SK-N-SH treated with all-trans-retinoic acid at 6 μM for 48 hours (cell line): ENCODE measurements at regions not wholly inside any gene's neighbourhood (a gene's known extent, or its start where the extent isn't known, plus 50 kb on each side); places are given as distances from the start of the nearest gene placed in this dataset.

Experiments used
- ARNTL ChIP-seq: fragments of 450-650 bp; formaldehyde crosslinking; IDR thresholded peaks from 2 replicates; pipeline ENCODE4 v1.5.0; 2020; ENCODE audit warnings: low read depth, mild to moderate bottlenecking, moderate library complexity, borderline replicate concordance
- CSDC2 ChIP-seq: fragments of 250-450 bp; sonication (Bioruptor Pico); IDR thresholded peaks from 2 replicates; pipeline ENCODE4 v1.5.0; 2020; ENCODE audit warnings: mild to moderate bottlenecking, moderate library complexity
- GLIS3 ChIP-seq: fragments of 250-450 bp; sonication (Bioruptor Pico); IDR thresholded peaks from 2 replicates; pipeline ENCODE4 v1.5.0; 2020; ENCODE audit warnings: mild to moderate bottlenecking, moderate library complexity
- RARB ChIP-seq: fragments of 250-450 bp; sonication (Bioruptor Pico); IDR thresholded peaks from 2 replicates; pipeline ENCODE4 v1.8.0; 2021; ENCODE audit warnings: mild to moderate bottlenecking, moderate library complexity
- ZC3H10 ChIP-seq: fragments of 250-450 bp; sonication (Bioruptor Pico); IDR thresholded peaks from 2 replicates; pipeline ENCODE4 v1.5.1; 2021; ENCODE audit warnings: mild to moderate bottlenecking, moderate library complexity
- ZFP30 ChIP-seq: fragments of 450-650 bp; formaldehyde crosslinking; IDR thresholded peaks from 2 replicates; pipeline ENCODE4 v1.5.0; 2022; ENCODE audit warnings: mild to moderate bottlenecking, moderate library complexity
- ZNF565 ChIP-seq: fragments of 450-650 bp; formaldehyde crosslinking; conservative IDR thresholded peaks from 2 replicates; pipeline ENCODE4 v1.5.0; 2020; ENCODE audit warnings: low read depth, mild to moderate bottlenecking, moderate library complexity
- TF ChIP-seq, protein P1 (sequence below): fragments of 250-450 bp; sonication (Bioruptor Pico); IDR thresholded peaks from 2 replicates; pipeline ENCODE4 v1.8.0; 2020; ENCODE audit warnings: mild to moderate bottlenecking, moderate library complexity, borderline replicate concordance
- TF ChIP-seq, protein P2 (sequence below): fragments of 250-450 bp; sonication (Bioruptor Pico); IDR thresholded peaks from 2 replicates; pipeline ENCODE4 v1.5.1; 2020; ENCODE audit warnings: low read depth, mild to moderate bottlenecking, moderate library complexity

DNA sequence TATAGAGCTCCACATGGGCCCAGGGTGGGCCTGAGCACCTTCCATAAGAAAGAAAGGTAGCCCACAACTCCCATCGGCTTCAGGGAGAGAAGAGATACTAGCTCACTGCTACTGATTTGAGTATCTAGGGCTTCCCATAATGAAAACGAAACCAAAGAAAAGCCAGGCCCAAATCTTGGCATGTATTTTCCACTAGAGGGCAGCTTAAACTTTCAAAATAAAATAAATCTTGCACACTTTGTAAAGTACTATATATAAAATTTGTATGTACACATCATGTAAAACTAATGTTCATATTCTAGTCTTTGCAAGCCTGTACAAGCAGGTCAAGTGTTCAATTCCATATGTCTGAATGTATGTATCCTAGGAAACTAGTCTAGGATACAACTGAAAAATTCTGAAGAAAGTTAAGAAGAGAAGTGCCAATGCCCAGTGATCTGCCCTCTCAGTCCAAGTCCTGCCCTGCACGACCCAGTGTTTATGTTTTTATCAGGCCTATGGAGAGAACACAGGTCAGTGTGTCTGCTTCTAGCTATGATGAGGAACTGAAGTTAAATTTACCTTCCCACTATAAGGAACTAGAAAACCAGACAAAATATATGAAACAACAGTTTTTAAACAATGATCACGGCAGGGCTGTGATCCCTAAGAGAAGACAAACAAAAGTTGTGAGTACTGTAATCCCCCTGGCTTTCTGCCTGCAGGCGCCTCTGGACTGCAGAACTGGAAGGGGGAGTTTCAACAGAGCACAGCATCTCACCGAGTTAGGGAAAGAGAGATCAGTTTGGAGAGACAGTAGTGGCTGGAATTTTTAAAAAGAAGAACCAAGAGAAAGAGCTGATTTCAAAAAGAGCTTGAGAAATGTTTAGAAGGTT is 475.7 kb downstream of the UQCRFS1 start:
- TF ChIP-seq GLIS3 (CRISPR knock-in tag) (no peak), ZFP30 (CRISPR knock-in tag) (no peak), ZNF565 (no peak), ARNTL (CRISPR knock-in tag) (no peak), RARB (no peak), ZC3H10 (CRISPR knock-in tag) (no peak), CSDC2 (CRISPR knock-in tag) (no peak)
- TF ChIP-seq, protein P1, sequence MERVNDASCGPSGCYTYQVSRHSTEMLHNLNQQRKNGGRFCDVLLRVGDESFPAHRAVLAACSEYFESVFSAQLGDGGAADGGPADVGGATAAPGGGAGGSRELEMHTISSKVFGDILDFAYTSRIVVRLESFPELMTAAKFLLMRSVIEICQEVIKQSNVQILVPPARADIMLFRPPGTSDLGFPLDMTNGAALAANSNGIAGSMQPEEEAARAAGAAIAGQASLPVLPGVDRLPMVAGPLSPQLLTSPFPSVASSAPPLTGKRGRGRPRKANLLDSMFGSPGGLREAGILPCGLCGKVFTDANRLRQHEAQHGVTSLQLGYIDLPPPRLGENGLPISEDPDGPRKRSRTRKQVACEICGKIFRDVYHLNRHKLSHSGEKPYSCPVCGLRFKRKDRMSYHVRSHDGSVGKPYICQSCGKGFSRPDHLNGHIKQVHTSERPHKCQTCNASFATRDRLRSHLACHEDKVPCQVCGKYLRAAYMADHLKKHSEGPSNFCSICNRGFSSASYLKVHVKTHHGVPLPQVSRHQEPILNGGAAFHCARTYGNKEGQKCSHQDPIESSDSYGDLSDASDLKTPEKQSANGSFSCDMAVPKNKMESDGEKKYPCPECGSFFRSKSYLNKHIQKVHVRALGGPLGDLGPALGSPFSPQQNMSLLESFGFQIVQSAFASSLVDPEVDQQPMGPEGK: no peak
- TF ChIP-seq, protein P2, sequence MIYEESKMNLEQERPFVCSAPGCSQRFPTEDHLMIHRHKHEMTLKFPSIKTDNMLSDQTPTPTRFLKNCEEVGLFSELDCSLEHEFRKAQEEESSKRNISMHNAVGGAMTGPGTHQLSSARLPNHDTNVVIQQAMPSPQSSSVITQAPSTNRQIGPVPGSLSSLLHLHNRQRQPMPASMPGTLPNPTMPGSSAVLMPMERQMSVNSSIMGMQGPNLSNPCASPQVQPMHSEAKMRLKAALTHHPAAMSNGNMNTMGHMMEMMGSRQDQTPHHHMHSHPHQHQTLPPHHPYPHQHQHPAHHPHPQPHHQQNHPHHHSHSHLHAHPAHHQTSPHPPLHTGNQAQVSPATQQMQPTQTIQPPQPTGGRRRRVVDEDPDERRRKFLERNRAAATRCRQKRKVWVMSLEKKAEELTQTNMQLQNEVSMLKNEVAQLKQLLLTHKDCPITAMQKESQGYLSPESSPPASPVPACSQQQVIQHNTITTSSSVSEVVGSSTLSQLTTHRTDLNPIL (CRISPR knock-in tag): no peak
